ENCODE measurements at regions not wholly inside any gene's neighbourhood (a gene's known extent, or its start where the extent isn't known, plus 50 kb on each side); places are given as distances from the start of the nearest gene placed in this dataset.

- no peak for DNase-seq (ENCODE audit: low spot score)
- TF ChIP-seq CTCF (IDR thresholded peaks at IDR 0.05; ENCODE audit: extremely low read depth, missing control alignments), result no peak
Observed at GRCh38 chr5:136679233-136679632, 313.9 kb upstream of the TRPC7 start.

GRCh38 chr5:136677217-136677616, 311.9 kb upstream of the TRPC7 start:
- no peak for DNase-seq (ENCODE audit: low spot score)
- no peak for TF ChIP-seq CTCF (IDR thresholded peaks at IDR 0.05; ENCODE audit: extremely low read depth, missing control alignments)

DNA sequence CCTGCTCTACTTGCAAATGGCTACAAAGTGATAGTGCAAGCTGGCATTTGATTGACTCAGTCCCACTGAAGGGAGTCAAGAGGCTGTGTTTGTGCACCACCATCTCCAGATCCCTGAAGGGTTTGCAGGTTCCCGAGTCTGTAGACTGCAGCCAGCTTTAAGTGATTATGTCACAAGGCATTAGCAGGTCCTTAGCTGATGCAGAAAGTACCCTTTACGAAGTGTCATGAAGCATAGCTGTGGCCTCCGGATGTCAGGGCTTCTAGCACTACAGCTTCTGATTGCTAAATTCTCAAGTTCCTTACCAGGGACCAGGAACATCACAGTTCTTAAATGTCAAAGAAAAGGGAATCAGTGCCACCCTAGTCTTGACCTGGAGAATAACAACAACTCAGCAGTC, 311.3 kb upstream of the TRPC7 start:
- no peak for TF ChIP-seq CTCF (IDR thresholded peaks at IDR 0.05; ENCODE audit: extremely low read depth, missing control alignments)
- DNase-seq (ENCODE audit: low spot score), result no peak

- DNase-seq (ENCODE audit: low spot score), result no peak
Observed at GRCh38 chr5:136675769-136676168, 310.4 kb upstream of the TRPC7 start.

GRCh38 chr5:136674178-136674577, 308.8 kb upstream of the TRPC7 start:
- no peak for TF ChIP-seq CTCF (IDR thresholded peaks at IDR 0.05; ENCODE audit: extremely low read depth, missing control alignments)

More at GRCh38 chr5:136675769-136676168, 310.4 kb upstream of the TRPC7 start:
- TF ChIP-seq CTCF (IDR thresholded peaks at IDR 0.05; ENCODE audit: extremely low read depth, missing control alignments), result no peak

GRCh38 chr5:136667789-136668188, 302.4 kb upstream of the TRPC7 start:
- no peak for TF ChIP-seq CTCF (IDR thresholded peaks at IDR 0.05; ENCODE audit: extremely low read depth, missing control alignments)
- no peak for DNase-seq (ENCODE audit: low spot score)

More at GRCh38 chr5:136674178-136674577, 308.8 kb upstream of the TRPC7 start:
- no peak for DNase-seq (ENCODE audit: low spot score)

- DNase-seq (ENCODE audit: low spot score), result no peak
Observed at GRCh38 chr5:136666970-136667620, 301.8 kb upstream of the TRPC7 start.

More at GRCh38 chr5:136666970-136667620, 301.8 kb upstream of the TRPC7 start:
- TF ChIP-seq CTCF (IDR thresholded peaks at IDR 0.05; ENCODE audit: extremely low read depth, missing control alignments), result no peak

Measured in GM20000 (cell line).